ENCODE measurements at regions not wholly inside any gene's neighbourhood (a gene's known extent, or its start where the extent isn't known, plus 50 kb on each side); places are given as distances from the start of the nearest gene placed in this dataset.
A peak's percentile ranks its signal among the peaks of the same experiment; 100 is the strongest.

DNA sequence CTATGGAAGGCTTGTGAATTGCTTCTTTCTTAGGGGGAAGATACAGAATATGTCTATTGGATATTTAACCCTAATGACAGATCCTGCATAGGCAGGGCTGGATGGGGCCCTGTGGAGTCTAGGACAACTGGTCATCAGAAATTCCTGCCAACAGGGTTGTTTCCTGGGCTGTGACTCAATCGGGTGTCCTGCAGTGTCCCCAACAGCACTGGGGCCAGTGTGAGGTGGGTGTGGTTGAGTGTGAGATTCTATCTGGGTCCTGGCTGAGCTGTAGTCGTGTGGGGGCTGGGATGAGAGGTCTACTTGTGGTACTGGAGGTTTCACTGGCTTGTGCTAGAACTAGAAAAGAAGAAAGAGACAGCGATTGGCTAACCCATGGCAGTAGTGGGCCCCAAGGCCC lies 87.3 kb upstream of the WDR1 start:
- DNase-seq (ENCODE audit: low spot score) = no peak

DNA sequence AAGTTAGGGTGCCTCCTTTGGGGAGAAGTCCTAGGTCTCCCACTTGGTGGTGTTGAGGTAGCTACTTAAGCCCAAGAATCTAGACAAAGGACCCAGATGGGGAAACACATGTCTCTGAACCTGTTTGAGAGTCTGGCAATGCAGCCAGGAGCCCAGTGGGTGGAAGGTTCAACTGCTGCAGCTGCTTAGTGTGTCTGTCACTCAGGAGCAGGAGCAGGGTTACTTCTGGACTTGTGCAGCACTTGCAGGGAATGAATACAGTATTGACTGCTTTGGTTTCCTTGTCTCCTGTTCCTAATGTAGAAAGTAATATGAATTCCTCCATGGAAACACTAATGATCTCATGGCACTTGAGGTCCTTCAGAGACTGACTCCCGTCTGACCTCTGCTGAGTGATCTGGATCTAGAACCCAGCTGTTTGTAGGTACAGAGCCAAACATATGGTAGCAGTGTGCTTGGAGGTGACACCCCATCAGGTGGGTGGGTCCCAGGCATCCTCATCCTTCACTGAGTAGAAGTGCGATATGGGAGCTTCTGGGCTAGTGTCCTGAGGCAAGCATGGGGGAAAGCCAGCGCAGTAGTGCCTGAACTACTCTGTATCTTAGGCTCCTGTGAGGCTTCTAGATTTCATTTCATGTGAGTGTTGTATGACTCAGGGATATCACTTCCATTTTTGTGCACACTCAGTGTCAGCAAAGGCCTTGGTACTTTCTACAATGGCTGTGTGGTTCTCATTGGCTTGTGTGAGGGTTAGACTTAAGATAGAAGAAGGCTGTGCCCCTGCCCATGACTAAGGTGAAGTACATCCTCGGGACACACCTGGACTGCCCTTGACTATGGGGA lies 85.0 kb upstream of the WDR1 start:
- DNase-seq (ENCODE audit: low spot score) = no peak

DNA sequence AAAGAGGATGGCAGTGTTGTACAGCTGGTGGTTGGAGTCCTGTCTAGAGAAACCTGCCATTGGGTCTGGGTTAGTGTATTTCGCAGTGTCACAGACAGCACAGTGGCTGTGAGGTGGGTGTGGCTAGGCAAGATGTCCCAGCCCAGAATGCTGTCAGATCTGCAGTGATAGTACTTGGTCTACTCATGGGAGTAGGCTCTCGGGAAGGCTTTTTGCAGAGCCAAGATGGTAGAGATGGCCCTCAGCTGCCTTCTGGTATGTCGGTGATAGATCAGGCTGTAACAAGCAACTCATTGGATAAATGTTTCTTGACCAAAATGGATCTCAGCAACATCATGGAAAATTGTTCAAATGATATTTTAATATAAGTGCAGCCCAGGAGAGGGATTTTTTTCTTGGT lies 84.3 kb upstream of the WDR1 start:
- DNase-seq (ENCODE audit: low spot score) = no peak

DNA sequence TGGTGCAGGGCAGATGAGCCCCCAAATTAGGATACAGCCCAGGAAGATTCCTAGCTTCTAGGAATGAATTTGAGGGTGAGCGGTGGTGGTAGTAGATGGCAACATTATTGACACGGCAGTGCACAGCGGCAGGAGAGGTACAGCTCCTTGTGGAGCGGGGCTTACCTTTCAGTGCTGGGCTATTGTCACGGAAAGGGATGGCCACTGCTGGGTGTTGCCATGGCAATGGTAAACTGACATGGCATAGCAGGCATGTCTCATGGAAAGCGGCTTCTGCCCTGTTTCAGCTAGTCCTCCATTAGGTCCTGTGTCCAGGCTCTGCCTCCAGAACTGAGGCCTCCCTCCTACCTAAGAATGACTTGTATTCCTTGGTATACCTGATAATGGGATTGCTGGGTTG lies 81.8 kb upstream of the WDR1 start:
- no peak for DNase-seq (ENCODE audit: low spot score)

DNA sequence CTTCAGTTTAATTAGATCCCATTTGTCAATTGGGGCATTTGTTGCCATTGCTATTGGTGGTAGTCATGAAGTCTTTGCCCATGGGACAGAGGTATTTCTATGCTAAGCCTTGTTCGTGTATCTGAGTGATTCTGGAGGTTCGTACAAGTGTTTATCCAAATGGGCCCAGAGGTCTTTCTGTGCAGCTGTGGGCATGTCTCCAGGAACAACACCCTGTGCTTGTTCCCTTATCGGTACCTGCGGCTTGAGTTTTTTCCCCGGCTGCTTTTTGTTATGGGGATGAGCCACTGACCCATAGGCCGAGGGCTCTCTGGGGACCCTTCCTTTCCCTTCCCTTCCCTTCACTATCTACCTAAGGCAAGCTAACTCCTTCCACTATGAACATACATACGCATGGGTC lies 81.4 kb upstream of the WDR1 start:
- DNase-seq (ENCODE audit: low spot score) = no peak

DNA sequence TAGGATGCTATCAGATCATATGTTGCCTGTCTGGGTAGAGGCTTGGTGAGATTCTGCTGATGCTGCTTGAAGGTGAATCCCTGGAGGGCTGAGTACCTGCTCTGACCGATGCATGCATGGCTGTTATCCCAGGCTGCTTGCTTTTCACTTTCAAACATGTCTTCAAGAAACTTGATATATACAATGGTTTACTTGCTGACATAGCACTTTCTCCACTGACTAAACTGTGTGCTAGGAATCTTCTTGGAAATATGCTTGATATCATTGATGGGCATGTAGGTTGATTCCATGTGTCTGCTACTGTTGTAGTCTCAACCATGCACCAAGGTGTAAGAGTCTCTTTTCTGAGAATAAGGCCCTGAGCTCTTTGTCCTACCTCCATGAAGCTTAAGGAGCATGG lies 79.6 kb upstream of the WDR1 start:
- no peak for DNase-seq (ENCODE audit: low spot score)

DNA sequence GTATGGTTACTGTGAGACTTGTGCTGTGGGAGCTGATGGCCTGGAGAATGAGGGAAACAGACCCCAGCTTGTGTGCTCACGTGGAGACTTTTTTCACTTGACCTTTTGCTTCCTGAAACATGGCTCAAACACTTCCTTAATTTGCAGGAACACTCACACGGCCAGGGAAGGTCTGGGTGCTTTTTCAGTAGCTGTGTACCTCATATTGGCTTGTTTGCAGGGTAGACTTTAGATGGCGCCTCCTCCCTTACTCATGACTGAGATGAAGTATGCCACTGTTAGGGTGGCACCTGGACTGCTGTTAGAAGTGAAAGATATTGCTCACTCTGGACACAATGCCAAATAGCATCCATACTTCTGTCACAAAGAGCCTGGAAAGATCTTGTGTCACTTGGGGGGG lies 75.7 kb upstream of the WDR1 start:
- no peak for DNase-seq (ENCODE audit: low spot score)

DNA sequence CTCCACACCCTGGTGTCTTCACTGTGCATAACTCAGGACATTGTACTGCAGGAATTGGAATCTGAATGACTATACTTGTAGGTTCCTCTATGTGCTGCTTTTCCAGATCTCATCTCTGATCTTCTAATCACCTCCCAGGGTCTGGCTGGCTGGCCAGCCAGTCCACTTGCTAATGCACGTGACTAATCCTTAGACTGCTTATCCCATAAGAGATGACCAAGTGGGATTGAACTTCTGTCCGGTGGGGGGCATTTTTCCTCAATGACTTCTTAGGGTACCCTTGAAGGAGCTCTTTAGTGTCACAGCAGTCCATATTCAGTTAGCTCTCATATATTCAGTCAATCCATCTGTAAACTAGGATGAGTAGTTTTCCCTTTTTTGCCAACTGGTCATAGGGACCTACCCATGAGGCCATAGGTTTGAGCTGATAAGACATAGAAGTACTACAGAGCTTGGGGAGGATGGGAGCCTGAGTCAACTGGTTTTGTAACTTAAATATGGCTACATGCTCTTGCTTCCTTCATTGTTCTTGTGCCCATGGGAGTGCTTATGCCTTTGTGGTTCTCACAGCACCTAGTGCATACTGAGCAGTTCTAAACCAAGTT lies 71.9 kb upstream of the WDR1 start:
- DNase-seq (ENCODE audit: low spot score) = no peak

DNA sequence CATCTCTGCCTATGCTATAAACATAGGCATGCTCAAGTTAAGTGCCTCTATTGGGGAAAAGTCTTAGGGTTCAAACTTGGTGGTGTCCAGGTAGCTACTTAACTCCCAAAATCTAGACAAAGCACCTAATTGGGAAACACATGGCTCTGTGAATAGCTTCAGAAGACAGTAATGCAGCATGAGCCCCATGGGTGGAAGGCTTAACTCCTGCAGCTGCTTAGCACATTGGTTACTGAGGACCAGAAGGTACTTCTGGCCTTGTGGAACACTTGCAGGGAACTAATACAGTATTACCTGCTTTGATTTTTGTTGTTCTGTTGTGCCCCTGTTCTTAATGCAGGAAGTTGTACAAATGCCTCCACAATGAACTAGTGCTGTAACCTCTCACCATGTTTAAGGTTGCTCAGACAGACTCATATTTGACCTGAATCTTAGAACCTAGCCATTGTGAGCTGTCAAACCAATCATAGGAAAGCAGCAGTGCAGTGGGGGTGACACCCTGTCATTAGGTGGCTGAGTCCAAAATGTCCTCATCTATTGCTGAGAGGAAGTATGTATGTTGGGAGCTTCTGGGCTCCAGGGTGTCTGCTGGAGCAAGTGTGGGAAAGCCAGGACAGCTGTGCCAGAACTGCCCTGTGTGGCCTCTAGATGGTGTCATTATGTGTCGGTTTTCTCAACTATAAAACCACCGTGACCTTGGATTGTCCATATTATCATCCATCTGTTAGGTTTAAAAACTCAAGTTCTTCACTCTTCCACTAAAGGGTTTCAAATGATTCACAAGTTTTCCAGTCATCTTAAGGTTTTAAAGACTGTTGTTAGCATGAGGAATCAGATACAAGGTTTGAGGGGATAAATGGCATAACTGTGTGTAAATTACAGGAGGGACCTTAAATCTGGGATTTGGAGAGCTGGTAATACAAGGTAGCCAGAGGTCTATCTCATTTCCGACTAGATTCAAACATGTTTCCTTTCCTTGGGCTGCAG lies 69.9 kb upstream of the WDR1 start:
- no peak for DNase-seq (ENCODE audit: low spot score)

DNA sequence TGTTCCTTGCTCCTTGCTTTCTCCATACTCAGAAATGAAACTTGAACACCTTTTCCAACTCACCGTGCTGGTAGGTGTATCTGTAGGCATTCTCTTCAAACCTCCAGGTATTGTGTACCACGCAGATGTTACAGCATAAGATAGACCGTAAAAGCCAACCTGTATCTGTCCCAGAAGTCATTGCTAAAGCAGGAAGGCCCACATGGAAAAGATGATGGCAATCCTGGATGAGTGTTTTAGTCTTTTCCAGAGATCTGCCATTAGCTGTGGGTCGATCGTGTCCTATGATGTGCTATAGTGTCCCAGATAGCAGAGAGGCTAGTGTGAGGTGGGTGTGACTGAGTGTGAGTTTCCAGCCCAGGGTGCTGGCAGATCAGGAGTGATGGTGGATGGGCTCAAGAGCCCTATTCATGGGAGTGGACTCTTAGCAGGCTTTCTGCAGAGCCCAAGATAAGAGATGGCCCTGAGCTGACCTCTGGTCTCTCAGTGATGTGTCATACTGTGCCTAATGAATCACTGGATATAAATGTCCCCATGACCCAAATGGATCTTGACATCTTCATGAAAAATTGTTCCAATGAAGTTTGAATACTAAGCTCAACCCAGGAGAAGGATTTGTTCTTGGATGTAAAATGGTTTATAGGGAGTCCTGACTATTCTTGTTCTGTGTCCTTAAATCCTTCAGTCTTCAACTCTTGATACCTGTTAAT lies 69.1 kb upstream of the WDR1 start:
- peak; percentile 30 for DNase-seq (ENCODE audit: low spot score)

DNA sequence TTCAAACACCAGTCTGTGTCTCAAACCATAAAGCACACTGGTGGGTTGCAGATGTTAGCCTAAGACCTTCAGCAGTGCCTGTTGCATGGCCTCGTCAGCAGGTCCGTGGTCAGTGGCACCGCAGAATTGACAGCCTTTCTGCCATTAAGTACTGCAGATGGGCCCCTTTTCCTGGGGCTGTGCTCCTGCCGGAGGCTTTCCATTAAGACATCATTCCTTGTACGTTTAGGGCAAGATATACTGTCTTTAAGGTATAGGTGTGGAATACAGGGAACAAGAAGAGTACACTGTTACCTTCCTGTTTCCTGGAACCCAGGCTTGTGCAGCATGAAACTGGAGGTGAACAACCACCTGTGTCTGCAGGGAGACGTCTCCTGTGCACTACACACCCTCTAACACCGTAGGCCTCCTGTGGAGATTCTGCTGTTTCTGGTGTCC lies 67.9 kb upstream of the WDR1 start:
- DNase-seq (ENCODE audit: low spot score) = no peak

DNA sequence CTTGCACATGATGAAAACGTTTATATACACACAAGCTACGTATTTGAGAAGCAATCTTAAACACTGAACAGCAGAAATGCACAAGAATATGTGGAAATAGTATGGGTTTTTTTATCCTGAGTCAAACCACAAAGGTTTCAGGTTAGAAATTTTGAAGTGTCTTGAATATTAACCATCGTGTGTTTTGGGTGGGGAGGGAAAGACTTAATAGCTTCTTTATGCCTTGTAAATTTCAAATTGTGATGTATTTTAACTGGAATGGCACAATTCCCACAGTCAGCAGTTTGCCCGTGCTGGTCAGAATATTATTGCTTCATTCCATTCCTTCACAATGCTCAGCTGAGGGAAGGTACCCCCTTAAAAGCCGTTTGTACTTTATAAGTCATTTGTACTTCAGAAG lies 67.4 kb upstream of the WDR1 start:
- no peak for DNase-seq (ENCODE audit: low spot score)

DNA sequence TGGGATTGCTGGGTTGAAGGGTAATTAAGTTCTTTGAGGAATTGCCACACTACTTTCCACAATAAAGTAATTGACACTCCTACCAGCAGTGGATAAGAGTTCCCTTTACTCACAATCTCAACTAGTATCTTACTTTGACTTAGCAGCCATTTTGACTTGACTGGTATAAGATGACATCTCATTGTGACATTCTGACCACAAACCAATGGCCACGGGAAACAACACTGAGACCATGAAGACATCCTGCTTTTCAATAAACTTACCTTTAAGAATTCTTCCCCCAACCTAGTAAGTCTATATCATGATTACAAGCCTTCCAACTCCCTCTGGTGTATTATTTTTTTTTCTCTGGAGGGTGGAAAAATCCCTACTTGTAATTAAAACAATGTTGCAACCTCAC lies 66.9 kb upstream of the WDR1 start:
- no peak for DNase-seq (ENCODE audit: low spot score)

DNA sequence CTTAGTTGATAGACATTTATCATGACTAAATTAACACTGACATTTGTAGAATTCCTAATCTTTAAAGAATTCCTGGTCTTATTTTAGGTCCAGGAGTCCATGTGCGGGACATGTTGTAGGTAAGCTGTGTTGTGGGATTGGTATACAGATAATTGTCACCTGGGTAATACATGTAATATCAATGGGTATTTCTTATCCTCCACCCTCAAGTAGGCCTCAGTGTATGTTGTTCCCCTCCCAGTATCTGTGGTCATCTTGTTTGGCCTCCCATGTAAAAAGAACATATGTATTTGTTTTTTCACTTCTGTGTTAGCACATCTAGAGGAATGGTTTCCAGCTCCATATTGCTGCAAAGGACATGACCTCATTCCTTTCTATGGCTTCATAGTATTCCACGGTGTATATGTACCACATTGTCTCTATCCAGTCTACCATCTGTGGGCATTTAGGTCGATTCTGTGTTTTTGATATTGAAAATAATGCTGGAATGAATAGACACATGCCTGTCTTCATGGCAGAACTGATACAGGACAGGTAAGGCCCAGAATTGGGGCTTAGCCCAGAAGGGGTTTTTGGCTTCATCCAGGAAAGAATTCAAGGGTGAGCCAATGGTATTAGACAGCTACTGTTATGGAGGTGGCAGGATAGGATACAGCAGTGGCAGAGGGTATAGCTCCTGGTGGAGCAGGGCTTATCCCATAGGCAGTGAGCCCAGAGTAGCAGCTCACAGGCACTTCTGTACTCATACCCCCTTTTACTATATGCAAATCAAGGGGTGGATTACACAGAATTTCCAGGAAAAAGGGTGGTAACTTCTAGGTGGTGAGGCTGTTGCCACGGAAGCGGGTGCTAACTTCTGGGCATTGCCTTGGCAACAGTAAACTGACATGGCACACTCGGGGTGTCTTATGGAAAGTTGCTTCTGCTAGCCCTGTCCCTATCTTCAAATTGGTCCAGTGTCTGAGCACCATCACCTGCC lies 66.1 kb upstream of the WDR1 start:
- no peak for DNase-seq (ENCODE audit: low spot score)

DNA sequence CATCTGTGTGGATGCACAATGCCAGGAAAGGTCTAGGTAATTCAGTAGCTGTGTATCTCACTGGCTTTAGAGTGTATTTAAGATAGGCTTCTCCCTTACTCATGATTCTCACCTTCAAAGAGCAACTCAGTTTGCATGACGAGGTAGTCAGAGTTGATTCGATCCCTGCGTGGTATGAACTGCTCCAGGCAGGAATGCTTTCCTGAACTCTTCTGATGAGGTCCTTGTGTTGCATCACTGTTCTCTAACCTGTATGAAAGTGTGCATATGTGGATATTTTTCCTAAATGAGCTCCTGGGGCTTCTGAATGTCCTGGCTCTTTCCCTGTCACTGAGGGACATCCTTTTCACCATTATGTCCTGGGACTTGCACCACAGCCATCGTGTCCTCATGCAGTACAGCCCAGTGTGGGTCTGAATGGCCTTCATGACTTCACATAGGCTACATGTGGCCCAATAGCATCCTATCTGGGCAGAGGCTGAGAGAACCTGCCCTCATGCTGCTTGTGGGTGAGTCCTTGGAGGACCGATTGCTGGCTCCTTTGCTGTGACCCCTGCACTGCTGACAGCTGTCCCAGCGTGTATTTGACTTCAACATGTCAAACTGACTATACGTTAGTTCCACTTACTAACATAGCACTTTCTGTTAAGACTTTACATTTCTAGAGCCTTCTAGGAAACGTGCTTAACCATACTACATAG lies 65.3 kb upstream of the WDR1 start:
- no peak for DNase-seq (ENCODE audit: low spot score)

DNA sequence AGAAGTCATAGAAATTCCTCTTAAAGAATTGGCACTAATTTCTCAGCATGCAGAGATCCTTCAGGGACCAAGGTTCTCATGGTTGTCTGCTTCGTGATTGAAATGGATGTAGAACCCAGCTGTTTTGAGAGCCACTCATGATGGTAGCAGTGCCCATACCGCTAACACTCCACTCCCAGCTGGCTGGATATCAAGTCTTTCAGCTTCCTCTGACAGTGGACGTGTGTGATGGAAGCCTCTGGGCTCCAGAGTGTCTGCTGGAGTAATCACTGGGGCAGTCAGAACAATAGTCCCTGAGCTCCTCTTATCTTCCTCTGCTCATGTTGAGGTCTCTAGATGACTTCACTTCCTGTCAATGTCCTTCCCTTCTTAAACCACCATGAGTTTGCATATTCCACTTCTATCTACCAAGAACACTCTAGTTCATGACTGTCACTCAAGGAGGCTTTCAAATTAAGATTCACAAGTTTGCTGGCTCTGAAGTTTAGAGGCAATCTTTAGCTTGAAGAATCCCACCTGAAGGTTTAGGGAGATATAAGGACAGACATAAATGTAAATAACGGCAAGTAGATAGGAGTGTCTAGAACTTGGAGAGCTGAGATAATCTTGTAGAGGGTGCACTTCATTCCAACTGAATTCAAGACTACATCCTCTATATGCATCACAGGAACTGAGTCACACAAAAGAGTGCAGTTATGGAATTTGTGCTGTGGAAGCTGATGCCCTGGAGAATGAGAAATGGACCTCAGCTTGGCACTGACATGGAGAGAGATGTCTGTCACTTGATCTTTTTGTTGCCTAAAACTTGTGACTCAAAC lies 64.5 kb upstream of the WDR1 start:
- peak; percentile 42 for DNase-seq (ENCODE audit: low spot score)

DNA sequence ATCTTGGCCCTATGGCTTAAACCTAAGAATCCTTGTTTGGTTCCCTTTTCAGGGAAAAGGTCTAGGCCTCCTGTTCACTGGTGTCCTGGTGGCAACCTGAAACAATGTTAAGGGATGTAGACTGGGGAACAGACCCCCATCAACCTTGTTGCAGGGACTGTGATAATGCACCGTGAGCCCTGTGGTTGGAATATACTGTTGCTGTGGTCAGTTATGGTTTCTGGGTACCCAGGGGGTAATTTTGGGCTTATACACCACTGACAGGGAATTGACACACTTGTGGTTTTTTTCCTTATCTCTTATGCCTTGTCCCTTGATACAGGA lies 64.0 kb upstream of the WDR1 start:
- no peak for DNase-seq (ENCODE audit: low spot score)

DNA sequence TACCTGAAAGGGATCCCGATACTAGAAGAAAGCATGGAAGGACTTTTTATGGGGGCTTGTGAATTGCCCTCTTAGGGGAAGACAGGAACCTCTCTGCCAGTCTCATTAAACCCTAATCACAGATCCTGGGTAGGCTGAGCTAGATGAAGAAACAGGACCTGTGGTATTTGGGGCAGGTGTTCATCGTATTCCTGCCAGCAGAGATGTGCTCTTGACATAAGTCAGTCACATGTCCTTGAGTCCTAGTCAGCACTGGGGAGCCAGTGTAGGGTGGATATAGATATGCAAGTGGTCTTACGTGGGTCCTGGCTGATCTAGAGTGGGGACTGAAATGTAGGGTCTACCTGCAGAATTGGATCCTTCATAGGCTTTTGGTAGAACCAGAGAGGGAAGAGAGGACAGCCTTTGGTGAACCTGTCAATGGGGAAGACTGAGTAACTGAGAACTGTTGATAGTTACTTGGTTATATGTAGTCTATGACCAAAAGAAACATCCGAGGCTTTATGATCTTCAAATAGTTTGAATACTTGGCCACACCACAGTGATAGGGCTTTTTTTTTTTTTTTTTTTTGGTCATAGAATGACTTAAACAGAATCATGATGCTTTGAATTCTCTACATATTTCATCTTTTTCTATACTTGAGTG lies 63.5 kb upstream of the WDR1 start:
- no peak for DNase-seq (ENCODE audit: low spot score)

DNA sequence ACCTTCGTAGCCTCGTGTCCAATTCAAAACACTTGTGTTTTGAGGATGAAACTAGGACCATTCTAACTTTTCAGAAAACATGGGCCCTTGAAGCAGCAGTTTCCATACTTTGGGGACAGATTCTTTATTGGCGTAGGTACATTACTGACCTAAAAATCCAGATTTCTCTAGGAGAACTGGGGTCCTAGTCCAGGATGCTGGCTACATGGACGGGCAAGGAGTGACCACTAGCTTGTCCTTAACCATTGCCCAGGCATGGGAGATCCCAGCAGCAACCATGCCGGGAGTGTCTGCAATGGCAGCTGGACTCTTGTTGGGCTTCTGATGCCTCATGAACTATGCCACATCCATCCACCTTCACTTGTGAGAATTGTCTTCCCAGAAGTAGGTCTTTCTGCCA lies 62.2 kb upstream of the WDR1 start:
- no peak for DNase-seq (ENCODE audit: low spot score)

All from A172 (cell line).